GM23338 (cell line): ENCODE measurements at regions not wholly inside any gene's neighbourhood (a gene's known extent, or its start where the extent isn't known, plus 50 kb on each side); places are given as distances from the start of the nearest gene placed in this dataset.

Experiments used
- CREB1 ChIP-seq: fragments of 250-450 bp; sonication (Bioruptor Pico); IDR thresholded peaks from 2 replicates; pipeline ENCODE4 v1.5.0; 2020; ENCODE audit warnings: low read depth, mild to moderate bottlenecking, moderate library complexity
- EZH2 ChIP-seq: fragments of 200-600 bp; sonication (generic); IDR thresholded peaks from one replicate; pipeline ENCODE4 v1.8.0; 2017; ENCODE audit warnings: antibody characterized with exemption, mild to moderate bottlenecking, low read depth; ENCODE audit not compliant: unreplicated experiment
- JUNB ChIP-seq: IDR thresholded peaks from one replicate; pipeline ENCODE4 v1.6.1; 2016; ENCODE audit warnings: antibody characterized with exemption; ENCODE audit not compliant: unreplicated experiment
- TF ChIP-seq, protein P1 (sequence below), 2 experiments: fragments of 200-600 bp in 1 of 2; sonication (generic) in 1 of 2; conservative IDR thresholded peaks; 2 replicates each; pipeline versions ENCODE4 v1.5.1 to v1.6.1; 2016 to 2017; ENCODE audit warnings: antibody characterized with exemption in 2 of 2, low read depth in 2 of 2, mild to moderate bottlenecking in 2 of 2, moderate library complexity in 1 of 2
- TF ChIP-seq, protein P2 (sequence below): IDR thresholded peaks from 2 replicates; pipeline ENCODE4 v1.6.1; 2016; ENCODE audit warnings: antibody characterized with exemption
- TF ChIP-seq, protein P3 (sequence below): IDR thresholded peaks from one replicate; pipeline ENCODE4 v1.6.1; 2018; ENCODE audit warnings: antibody characterized with exemption; ENCODE audit not compliant: unreplicated experiment

DNA sequence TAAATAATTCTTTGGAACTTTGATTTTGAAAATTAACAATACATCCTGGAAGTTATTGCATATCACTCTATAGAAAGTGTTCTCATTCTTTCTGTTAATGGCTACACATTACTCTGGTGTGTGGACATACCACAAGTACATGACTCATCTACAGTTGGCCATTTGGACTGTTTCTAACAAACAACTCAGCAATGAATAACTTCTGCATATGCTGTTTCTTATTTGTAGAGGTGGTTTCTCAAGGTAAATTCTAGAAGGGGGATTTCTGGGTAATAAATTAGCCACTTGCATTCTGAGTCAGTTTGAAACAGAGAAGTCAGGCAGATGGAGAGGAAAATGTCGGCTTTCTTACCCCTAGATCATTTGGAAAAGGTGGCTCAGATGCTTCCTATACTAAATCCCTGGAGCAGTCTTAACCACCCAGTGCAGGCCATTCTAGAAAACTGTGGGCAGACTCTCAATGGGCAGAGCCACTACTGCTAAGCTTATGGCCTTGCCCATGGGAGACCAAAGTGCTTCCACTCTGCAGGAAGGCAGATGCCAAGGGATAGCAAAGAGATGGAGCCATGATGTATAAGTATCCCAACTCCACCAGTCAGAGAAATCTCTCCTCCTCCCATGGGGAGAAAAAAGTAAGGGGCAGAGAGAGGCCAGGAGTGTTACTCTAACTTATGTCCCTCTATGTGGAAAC, 194.0 kb upstream of the PLPP4 start:
- no peak for TF ChIP-seq CREB1 (CRISPR knock-in tag)
- TF ChIP-seq, protein P1, sequence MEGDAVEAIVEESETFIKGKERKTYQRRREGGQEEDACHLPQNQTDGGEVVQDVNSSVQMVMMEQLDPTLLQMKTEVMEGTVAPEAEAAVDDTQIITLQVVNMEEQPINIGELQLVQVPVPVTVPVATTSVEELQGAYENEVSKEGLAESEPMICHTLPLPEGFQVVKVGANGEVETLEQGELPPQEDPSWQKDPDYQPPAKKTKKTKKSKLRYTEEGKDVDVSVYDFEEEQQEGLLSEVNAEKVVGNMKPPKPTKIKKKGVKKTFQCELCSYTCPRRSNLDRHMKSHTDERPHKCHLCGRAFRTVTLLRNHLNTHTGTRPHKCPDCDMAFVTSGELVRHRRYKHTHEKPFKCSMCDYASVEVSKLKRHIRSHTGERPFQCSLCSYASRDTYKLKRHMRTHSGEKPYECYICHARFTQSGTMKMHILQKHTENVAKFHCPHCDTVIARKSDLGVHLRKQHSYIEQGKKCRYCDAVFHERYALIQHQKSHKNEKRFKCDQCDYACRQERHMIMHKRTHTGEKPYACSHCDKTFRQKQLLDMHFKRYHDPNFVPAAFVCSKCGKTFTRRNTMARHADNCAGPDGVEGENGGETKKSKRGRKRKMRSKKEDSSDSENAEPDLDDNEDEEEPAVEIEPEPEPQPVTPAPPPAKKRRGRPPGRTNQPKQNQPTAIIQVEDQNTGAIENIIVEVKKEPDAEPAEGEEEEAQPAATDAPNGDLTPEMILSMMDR (conservative IDR thresholded peaks at IDR 0.05; ENCODE audit: low read depth in 2 of 2) = no peak
- no peak for TF ChIP-seq EZH2
- TF ChIP-seq, protein P2, sequence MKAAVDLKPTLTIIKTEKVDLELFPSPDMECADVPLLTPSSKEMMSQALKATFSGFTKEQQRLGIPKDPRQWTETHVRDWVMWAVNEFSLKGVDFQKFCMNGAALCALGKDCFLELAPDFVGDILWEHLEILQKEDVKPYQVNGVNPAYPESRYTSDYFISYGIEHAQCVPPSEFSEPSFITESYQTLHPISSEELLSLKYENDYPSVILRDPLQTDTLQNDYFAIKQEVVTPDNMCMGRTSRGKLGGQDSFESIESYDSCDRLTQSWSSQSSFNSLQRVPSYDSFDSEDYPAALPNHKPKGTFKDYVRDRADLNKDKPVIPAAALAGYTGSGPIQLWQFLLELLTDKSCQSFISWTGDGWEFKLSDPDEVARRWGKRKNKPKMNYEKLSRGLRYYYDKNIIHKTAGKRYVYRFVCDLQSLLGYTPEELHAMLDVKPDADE = no peak
- TF ChIP-seq, protein P3, sequence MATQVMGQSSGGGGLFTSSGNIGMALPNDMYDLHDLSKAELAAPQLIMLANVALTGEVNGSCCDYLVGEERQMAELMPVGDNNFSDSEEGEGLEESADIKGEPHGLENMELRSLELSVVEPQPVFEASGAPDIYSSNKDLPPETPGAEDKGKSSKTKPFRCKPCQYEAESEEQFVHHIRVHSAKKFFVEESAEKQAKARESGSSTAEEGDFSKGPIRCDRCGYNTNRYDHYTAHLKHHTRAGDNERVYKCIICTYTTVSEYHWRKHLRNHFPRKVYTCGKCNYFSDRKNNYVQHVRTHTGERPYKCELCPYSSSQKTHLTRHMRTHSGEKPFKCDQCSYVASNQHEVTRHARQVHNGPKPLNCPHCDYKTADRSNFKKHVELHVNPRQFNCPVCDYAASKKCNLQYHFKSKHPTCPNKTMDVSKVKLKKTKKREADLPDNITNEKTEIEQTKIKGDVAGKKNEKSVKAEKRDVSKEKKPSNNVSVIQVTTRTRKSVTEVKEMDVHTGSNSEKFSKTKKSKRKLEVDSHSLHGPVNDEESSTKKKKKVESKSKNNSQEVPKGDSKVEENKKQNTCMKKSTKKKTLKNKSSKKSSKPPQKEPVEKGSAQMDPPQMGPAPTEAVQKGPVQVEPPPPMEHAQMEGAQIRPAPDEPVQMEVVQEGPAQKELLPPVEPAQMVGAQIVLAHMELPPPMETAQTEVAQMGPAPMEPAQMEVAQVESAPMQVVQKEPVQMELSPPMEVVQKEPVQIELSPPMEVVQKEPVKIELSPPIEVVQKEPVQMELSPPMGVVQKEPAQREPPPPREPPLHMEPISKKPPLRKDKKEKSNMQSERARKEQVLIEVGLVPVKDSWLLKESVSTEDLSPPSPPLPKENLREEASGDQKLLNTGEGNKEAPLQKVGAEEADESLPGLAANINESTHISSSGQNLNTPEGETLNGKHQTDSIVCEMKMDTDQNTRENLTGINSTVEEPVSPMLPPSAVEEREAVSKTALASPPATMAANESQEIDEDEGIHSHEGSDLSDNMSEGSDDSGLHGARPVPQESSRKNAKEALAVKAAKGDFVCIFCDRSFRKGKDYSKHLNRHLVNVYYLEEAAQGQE = no peak
- no peak for TF ChIP-seq JUNB
